ENCODE measurements at regions not wholly inside any gene's neighbourhood (a gene's known extent, or its start where the extent isn't known, plus 50 kb on each side); places are given as distances from the start of the nearest gene placed in this dataset.

GRCh38 chr20:58566981-58567380, 51.8 kb upstream of the APCDD1L start:
- CTCF ChIA-PET (ENCODE audit: low intra/inter-chr PET ratio, low total read pairs): no interaction called here
- peaks cover 21 to 67% of the 10 kb centered on the region in 2 experiments; a peak in 4 of 5 replicates for H3K27me3 ChIP-seq (ENCODE audit: control insufficient read depth in 1 of 2, insufficient read depth in 2 of 2, low read length in 2 of 2)
- H3K9ac ChIP-seq (ENCODE audit: insufficient read depth, low read depth, low read length): no peak overlapping the region
- H2AFZ ChIP-seq (ENCODE audit: low read length): no peak overlapping the region
- no peak overlapping the region for H3K4me2 ChIP-seq (ENCODE audit: low read depth, low read length)
- H3K9me3 ChIP-seq (ENCODE audit: low read length): no peaks in the 10 kb centered on the region
- no TSS peak for BruUV-seq (replicated peaks)
- POLR2A ChIA-PET: no interaction called here
- intact Hi-C loops (cut with micrococcal nuclease; ENCODE audit: unreplicated experiment) (no loop called here), in situ Hi-C loops (cut with HindIII; ENCODE audit: extremely low pct_ligation_motif_present, low pct_unique_long_range_greater_than_20kb) (no loop called here)
- H3K4me1 ChIP-seq (ENCODE audit: insufficient read depth, low read length): no peaks in the 10 kb centered on the region
- TF ChIP-seq BHLHE40 (IDR thresholded peaks at IDR 0.05; ENCODE audit: low read length) (no peak), ZNF496 (CRISPR knock-in tag; IDR thresholded peaks at IDR 0.05; ENCODE audit: insufficient replicate concordance) (no peak), ZNF274 (CRISPR knock-in tag; IDR thresholded peaks at IDR 0.05) (no peak), HOXA5 (CRISPR knock-in tag; IDR thresholded peaks at IDR 0.05) (no peak), ZNF746 (CRISPR knock-in tag; IDR thresholded peaks at IDR 0.05) (no peak), CSRNP2 (CRISPR knock-in tag; conservative IDR thresholded peaks at IDR 0.05; ENCODE audit: low read depth) (no peak), CREBL2 (CRISPR knock-in tag; IDR thresholded peaks at IDR 0.05; ENCODE audit: borderline replicate concordance) (no peak), MTA3 (CRISPR knock-in tag; IDR thresholded peaks at IDR 0.05) (no peak), FLYWCH1 (CRISPR knock-in tag; IDR thresholded peaks at IDR 0.05) (no peak), ZNF816 (CRISPR knock-in tag; IDR thresholded peaks at IDR 0.05; ENCODE audit: borderline replicate concordance) (no peak), SNAI1 (CRISPR knock-in tag; IDR thresholded peaks at IDR 0.05; ENCODE audit: borderline replicate concordance) (no peak), AKAP8 (CRISPR knock-in tag; IDR thresholded peaks at IDR 0.05) (no peak), CHD4 (IDR thresholded peaks at IDR 0.05; ENCODE audit: borderline replicate concordance, low read length) (no peak), ELF1 (CRISPR knock-in tag; IDR thresholded peaks at IDR 0.05) (no peak), DR1 (CRISPR knock-in tag; IDR thresholded peaks at IDR 0.05) (no peak)
- ATAC-seq (no peak), FAIRE-seq (no peak), DNase-seq (ENCODE audit: low spot score) (no peak)
- no peaks in the 10 kb centered on the region for H3K36me3 ChIP-seq (replicated peaks in 1 of 2; ENCODE audit: control insufficient read depth in 1 of 2, insufficient read depth in 2 of 2, low read length in 2 of 2)
- WGBS (ENCODE audit: low lambda C conversion rate): 38% methylated on average over 6 of the region's 6 CpGs
- no peak overlapping the region for H3K27ac ChIP-seq (ENCODE audit: extremely low read length, insufficient read depth, low read length)
- H3K79me2 ChIP-seq (ENCODE audit: insufficient read depth, low read length): no peaks in the 10 kb centered on the region
- H3K4me3 ChIP-seq (replicated peaks in 1 of 3; ENCODE audit: insufficient read depth in 1 of 3, low read depth in 2 of 3, low read length in 3 of 3): no peak overlapping the region
- H4K20me1 ChIP-seq (ENCODE audit: insufficient read depth, low read length): no peaks in the 10 kb centered on the region; the same call in 1 of the 2 replicates
